ENCODE measurements at regions not wholly inside any gene's neighbourhood (a gene's known extent, or its start where the extent isn't known, plus 50 kb on each side); places are given as distances from the start of the nearest gene placed in this dataset.
"Not testable (repeated sequence)": the region's sequence is repeated elsewhere in the genome, so short reads cannot be mapped to it uniquely, and the experiment has no call there.

GRCh38 chr2:38484957-38485356 is 107.9 kb upstream of the ATL2 start:
- DNase-seq, result no peak
- intact Hi-C loops (cut with micrococcal nuclease), result no loop called here
- no peaks in the 10 kb centered on the region for H3K27me3 ChIP-seq (ENCODE audit: low read depth)
- H3K36me3 ChIP-seq, result peaks cover 5% of the 10 kb centered on the region
- no peak overlapping the region for H3K4me3 ChIP-seq
- no peak for TF ChIP-seq CTCF (IDR thresholded peaks at IDR 0.05; ENCODE audit: borderline replicate concordance)
- H3K9me3 ChIP-seq (replicated peaks), result peaks cover 18% of the 10 kb centered on the region
- no peaks in the 10 kb centered on the region for H3K4me1 ChIP-seq
- no peak overlapping the region for H3K27ac ChIP-seq (replicated peaks)

GRCh38 chr2:38483776-38484501 is 106.9 kb upstream of the ATL2 start:
- H3K9me3 ChIP-seq (replicated peaks), result peaks cover 20% of the 10 kb centered on the region
- intact Hi-C loops (cut with micrococcal nuclease), result no loop called here
- no peak for DNase-seq
- no peaks in the 10 kb centered on the region for H3K4me1 ChIP-seq
- no peak overlapping the region for H3K4me3 ChIP-seq
- H3K27ac ChIP-seq (replicated peaks), result no peak overlapping the region
- no peaks in the 10 kb centered on the region for H3K27me3 ChIP-seq (ENCODE audit: low read depth)
- no peak for TF ChIP-seq CTCF (IDR thresholded peaks at IDR 0.05; ENCODE audit: borderline replicate concordance)
- peaks cover 5% of the 10 kb centered on the region for H3K36me3 ChIP-seq

DNA sequence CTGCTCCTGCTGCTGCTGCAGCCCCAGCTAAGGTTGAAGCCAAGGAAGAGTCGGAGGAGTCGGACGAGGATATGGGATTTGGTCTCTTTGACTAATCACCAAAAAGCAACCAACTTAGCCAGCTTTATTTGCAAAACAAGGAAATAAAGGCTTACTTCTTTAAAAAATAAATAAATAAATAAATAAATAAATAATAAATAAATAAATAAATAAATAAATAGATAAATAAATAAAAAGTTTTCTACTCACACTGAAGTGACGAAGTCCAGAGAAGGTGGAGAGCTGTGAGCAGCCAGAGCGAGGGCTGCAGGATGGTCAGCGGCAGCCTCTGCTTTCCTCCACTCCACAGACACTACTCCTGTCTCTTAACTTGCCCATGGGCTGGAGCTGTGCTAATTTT is 105.6 kb upstream of the ATL2 start:
- intact Hi-C loops (cut with micrococcal nuclease); H3K27ac ChIP-seq (replicated peaks); DNase-seq; H3K4me3 ChIP-seq; H3K36me3 ChIP-seq; H3K27me3 ChIP-seq (ENCODE audit: low read depth); H3K4me1 ChIP-seq: not testable (repeated sequence)
- peaks cover 20% of the 10 kb centered on the region for H3K9me3 ChIP-seq (replicated peaks)

DNA sequence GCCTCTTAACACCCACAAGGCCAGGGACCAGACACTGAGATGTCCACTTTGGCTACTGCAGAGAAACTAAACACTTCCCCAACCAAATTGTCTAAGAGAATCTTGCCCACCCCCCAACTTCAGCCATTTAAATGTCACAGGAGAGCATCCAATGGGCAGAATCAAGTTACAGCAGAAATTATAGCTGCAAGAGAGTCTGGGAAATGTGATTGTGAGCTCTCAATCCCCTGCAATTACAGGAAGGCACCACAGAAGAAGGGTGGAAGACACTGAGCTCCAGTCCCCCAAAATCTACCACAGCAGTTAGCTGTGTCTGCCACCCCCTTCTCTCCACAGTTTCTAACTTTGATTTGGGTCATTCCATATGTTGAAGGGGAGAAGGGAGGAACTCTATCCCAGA is 103.5 kb upstream of the ATL2 start:
- H3K9me3 ChIP-seq (replicated peaks), result peaks cover 20% of the 10 kb centered on the region
- intact Hi-C loops (cut with micrococcal nuclease), result no loop called here
- H3K36me3 ChIP-seq, result peaks cover 5% of the 10 kb centered on the region
- TF ChIP-seq CTCF (IDR thresholded peaks at IDR 0.05; ENCODE audit: borderline replicate concordance), result no peak
- H3K27me3 ChIP-seq (ENCODE audit: low read depth), result no peaks in the 10 kb centered on the region
- H3K4me1 ChIP-seq, result no peaks in the 10 kb centered on the region
- H3K27ac ChIP-seq (replicated peaks), result no peak overlapping the region
- no peak overlapping the region for H3K4me3 ChIP-seq
- DNase-seq, result no peak

DNA sequence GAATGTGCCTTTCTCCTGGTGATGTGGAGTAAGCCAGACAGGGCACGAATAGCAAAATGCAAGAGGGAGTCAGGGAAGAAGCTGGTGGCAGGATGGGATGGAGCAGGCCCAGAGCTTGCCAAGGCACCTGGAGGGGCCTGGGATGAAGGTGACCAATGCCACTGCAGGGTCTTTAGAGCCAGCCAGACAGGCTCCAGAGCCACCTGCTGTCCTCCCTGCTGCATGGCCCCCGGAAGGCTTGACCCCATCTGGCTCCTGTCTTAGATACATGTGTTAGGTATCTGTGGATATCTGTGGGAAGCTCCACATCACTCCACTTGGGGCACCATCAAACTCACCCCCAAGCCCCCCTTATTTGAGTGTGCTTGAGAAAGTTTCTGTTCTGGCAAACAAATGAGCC is 99.9 kb upstream of the ATL2 start:
- H3K27me3 ChIP-seq (ENCODE audit: low read depth), result no peaks in the 10 kb centered on the region
- peaks cover 20% of the 10 kb centered on the region for H3K9me3 ChIP-seq (replicated peaks)
- intact Hi-C loops (cut with micrococcal nuclease), result no loop called here
- peaks cover 5% of the 10 kb centered on the region for H3K36me3 ChIP-seq
- H3K27ac ChIP-seq (replicated peaks), result no peak overlapping the region
- no peaks in the 10 kb centered on the region for H3K4me1 ChIP-seq
- DNase-seq, result no peak
- TF ChIP-seq CTCF (IDR thresholded peaks at IDR 0.05; ENCODE audit: borderline replicate concordance), result no peak
- no peak overlapping the region for H3K4me3 ChIP-seq

DNA sequence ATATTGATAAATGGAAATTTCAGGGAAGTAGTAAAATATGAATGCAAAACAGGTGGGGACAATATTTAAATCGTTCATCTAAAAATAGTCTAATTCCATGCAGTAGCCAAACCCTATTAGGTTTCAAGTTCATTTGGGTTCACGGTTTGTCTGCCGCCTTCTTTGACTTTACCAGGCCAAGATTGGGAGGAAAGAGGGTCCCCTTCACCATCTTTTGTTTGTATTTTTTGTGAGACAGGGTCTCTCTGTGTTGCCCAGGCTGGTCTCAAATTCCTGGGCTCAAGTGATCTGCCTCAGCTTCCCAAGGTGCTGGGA is 98.5 kb upstream of the ATL2 start:
- Histone ChIP-seq H3K27me3 (ENCODE audit: low read depth) (no peaks in the 10 kb centered on the region), H3K27ac (replicated peaks) (no peak overlapping the region), H3K4me1 (no peaks in the 10 kb centered on the region), H3K9me3 (replicated peaks) (peaks cover 8% of the 10 kb centered on the region), H3K4me3 (no peak overlapping the region), H3K36me3 (peaks cover 3% of the 10 kb centered on the region)
- TF ChIP-seq CTCF (IDR thresholded peaks at IDR 0.05; ENCODE audit: borderline replicate concordance), result no peak
- intact Hi-C loops (cut with micrococcal nuclease), result no loop called here
- DNase-seq, result no peak

Data from left ventricle myocardium inferior (tissue), 1 donor.